ENCODE measurements at regions not wholly inside any gene's neighbourhood (a gene's known extent, or its start where the extent isn't known, plus 50 kb on each side); places are given as distances from the start of the nearest gene placed in this dataset.

GRCh38 chr7:156178214-156178613, 366.0 kb upstream of the SHH start:
- CTCF ChIA-PET, result no interaction called here

GRCh38 chr7:156177422-156178055, 365.3 kb upstream of the SHH start:
- POLR2A ChIA-PET, result no interaction called here
- CTCF ChIA-PET, result no interaction called here
- no peak for TF ChIP-seq CTCF (IDR thresholded peaks at IDR 0.05; ENCODE audit: control extremely low read depth, extremely low read depth, low read depth, missing control alignments)
- no peak for DNase-seq (ENCODE audit: extremely low spot score)

More at GRCh38 chr7:156178214-156178613, 366.0 kb upstream of the SHH start:
- no peak for DNase-seq (ENCODE audit: extremely low spot score)
- no peak for TF ChIP-seq CTCF (IDR thresholded peaks at IDR 0.05; ENCODE audit: control extremely low read depth, extremely low read depth, low read depth, missing control alignments)
- POLR2A ChIA-PET, result no interaction called here

GRCh38 chr7:156176039-156176438, 363.8 kb upstream of the SHH start:
- CTCF ChIA-PET, result no interaction called here
- POLR2A ChIA-PET, result no interaction called here
- TF ChIP-seq CTCF (IDR thresholded peaks at IDR 0.05; ENCODE audit: control extremely low read depth, extremely low read depth, low read depth, missing control alignments), result no peak
- DNase-seq (ENCODE audit: extremely low spot score), result no peak

GRCh38 chr7:156175003-156175402, 362.7 kb upstream of the SHH start:
- DNase-seq (ENCODE audit: extremely low spot score), result no peak
- CTCF ChIA-PET, result no interaction called here
- no peak for TF ChIP-seq CTCF (IDR thresholded peaks at IDR 0.05; ENCODE audit: control extremely low read depth, extremely low read depth, low read depth, missing control alignments)
- POLR2A ChIA-PET, result no interaction called here

GRCh38 chr7:156174428-156174827, 362.2 kb upstream of the SHH start:
- POLR2A ChIA-PET, result no interaction called here
- DNase-seq (ENCODE audit: extremely low spot score), result no peak
- CTCF ChIA-PET, result no interaction called here
- TF ChIP-seq CTCF (IDR thresholded peaks at IDR 0.05; ENCODE audit: control extremely low read depth, extremely low read depth, low read depth, missing control alignments), result no peak

GRCh38 chr7:156173748-156174353, 361.6 kb upstream of the SHH start:
- ChIA-PET CTCF (no interaction called here), POLR2A (no interaction called here)
- DNase-seq (ENCODE audit: extremely low spot score), result no peak
- TF ChIP-seq CTCF (IDR thresholded peaks at IDR 0.05; ENCODE audit: control extremely low read depth, extremely low read depth, low read depth, missing control alignments), result no peak
